PC-9 (cell line): ENCODE measurements at regions not wholly inside any gene's neighbourhood (a gene's known extent, or its start where the extent isn't known, plus 50 kb on each side); places are given as distances from the start of the nearest gene placed in this dataset.

Experiments
- EZH2 ChIP-seq: fragments of 200-600 bp; sonication (generic); IDR thresholded peaks from 2 replicates; pipeline ENCODE4 v1.8.0; 2017; ENCODE audit warnings: antibody characterized with exemption, low read depth
- TF ChIP-seq, protein P1 (sequence below): fragments of 200-600 bp; sonication (generic); conservative IDR thresholded peaks from 2 replicates; pipeline ENCODE4 v1.6.1; 2017; ENCODE audit warnings: mixed run types, antibody characterized with exemption, mild to moderate bottlenecking, moderate library complexity

DNA sequence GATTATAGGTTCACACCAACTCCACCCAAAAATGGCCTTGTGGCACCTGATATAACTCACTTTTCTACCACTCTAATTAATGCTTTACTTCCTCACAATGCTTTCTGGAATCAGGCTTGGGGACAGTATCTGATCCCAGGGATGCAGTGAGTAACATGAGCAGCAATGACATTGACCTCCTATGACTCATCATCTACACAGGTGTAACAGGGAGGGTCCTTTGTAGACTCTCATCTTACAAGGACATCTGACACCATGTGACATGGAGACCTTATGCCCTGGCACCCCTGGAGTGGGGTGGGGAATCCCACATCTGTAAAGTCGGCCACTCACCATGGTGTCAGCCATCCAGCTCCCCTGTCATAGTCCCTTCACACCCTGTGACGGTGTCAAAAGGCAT, 586.4 kb downstream of the MED13L start:
- no peak for TF ChIP-seq EZH2
- TF ChIP-seq, protein P1, sequence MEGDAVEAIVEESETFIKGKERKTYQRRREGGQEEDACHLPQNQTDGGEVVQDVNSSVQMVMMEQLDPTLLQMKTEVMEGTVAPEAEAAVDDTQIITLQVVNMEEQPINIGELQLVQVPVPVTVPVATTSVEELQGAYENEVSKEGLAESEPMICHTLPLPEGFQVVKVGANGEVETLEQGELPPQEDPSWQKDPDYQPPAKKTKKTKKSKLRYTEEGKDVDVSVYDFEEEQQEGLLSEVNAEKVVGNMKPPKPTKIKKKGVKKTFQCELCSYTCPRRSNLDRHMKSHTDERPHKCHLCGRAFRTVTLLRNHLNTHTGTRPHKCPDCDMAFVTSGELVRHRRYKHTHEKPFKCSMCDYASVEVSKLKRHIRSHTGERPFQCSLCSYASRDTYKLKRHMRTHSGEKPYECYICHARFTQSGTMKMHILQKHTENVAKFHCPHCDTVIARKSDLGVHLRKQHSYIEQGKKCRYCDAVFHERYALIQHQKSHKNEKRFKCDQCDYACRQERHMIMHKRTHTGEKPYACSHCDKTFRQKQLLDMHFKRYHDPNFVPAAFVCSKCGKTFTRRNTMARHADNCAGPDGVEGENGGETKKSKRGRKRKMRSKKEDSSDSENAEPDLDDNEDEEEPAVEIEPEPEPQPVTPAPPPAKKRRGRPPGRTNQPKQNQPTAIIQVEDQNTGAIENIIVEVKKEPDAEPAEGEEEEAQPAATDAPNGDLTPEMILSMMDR = no peak
